HG03139 (cell line): ENCODE measurements at regions not wholly inside any gene's neighbourhood (a gene's known extent, or its start where the extent isn't known, plus 50 kb on each side); places are given as distances from the start of the nearest gene placed in this dataset.
"Not testable (repeated sequence)": the region's sequence is repeated elsewhere in the genome, so short reads cannot be mapped to it uniquely, and the experiment has no call there.

Source experiments
- ATAC-seq: cut with Tn5 transposase; IDR thresholded peaks from one replicate; pipeline ENCODE4 v1.9.1; 2021; ENCODE audit not compliant: unreplicated experiment

DNA sequence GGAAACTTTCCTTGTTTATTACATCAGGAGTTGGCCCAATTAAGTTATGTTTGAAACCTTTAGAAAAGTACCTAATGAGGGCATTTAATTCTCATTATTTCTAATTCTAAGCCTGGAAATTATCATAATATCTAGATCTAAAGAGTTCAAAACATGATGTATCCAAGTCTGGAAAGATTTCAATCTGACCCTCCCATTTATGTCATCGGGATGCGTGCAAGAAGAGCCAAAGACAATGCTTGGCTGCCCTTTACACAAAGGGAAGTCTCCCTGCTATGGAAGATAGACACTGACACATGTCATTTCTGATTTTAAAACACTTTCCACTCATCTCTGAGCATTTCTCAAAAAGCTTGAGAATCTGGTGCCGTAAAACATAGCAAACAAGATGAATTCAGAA is 222.4 kb downstream of the ANTXR2 start:
- ATAC-seq = no peak

DNA sequence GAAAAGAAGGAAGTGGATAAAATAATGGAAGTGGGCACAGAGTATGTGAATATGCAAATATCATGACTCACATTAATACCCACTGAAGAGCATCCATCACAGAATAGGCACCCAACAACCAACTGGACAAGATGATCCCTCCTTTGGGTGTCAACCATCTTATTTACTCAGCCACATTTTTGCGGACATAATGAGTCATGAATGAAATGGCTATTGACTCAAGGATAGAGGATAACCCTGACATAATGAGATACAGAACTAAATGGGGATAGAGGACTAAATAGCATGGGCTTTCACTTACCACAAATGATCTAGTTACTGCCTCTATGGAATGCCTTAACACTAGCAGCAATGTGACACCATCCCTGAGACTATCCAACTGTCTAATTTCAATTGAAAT is 224.7 kb downstream of the ANTXR2 start:
- ATAC-seq = no peak

DNA sequence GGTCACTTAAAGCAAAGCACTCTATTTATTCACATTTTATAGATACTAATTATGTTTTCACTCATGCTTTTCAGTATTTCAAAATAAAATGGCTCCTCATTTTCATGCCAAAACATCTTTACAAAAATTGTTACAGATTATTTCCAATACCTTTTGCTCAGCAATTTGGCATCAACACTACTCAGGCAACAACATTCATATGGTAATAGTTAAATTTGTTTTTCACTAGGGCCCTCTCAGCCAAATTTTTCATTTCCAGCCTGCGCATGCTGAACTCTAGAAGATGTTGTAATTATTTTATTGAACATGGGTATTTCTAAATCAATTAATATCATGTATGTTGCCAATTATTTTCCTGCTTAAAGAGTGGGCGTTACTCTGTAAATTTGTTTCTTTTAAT is 225.6 kb downstream of the ANTXR2 start:
- ATAC-seq = no peak

DNA sequence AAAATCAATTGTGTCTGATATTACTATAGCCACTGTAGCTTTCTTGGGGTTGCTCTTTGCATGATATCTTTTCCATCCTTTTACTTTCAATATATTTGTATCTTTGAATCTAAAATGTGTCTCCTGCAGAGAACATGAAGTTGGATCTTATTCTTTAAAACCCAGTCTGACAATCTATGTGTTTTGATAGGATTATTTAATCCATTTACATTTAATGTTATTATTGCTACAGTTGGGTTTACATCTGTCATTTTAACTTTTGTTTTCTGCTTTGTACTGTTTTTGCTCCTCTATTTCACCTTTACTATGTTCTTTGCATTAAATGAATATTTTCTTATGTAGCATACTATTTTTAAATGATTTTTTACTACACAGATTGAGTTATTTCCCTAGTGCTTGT is 230.9 kb downstream of the ANTXR2 start:
- no peak for ATAC-seq

DNA sequence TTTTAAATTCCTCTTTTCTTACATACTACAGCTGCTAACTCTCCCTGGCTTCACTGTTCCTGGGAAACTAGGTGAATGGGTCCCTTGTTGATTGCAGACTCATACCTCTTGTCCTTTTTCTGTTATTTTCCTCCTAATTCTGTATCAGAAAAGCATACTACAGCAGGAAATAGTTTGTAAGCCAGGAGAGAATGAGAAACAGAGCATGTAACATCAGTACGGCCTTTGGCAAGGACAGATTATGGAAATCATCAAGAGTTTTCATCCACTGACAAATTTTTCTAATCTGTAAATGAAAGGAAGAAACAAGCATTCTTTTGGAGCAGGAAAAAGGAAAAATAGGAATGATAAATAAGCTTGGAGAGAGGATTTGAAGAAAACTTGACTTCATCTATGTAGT is 239.2 kb downstream of the ANTXR2 start:
- ATAC-seq = no peak

DNA sequence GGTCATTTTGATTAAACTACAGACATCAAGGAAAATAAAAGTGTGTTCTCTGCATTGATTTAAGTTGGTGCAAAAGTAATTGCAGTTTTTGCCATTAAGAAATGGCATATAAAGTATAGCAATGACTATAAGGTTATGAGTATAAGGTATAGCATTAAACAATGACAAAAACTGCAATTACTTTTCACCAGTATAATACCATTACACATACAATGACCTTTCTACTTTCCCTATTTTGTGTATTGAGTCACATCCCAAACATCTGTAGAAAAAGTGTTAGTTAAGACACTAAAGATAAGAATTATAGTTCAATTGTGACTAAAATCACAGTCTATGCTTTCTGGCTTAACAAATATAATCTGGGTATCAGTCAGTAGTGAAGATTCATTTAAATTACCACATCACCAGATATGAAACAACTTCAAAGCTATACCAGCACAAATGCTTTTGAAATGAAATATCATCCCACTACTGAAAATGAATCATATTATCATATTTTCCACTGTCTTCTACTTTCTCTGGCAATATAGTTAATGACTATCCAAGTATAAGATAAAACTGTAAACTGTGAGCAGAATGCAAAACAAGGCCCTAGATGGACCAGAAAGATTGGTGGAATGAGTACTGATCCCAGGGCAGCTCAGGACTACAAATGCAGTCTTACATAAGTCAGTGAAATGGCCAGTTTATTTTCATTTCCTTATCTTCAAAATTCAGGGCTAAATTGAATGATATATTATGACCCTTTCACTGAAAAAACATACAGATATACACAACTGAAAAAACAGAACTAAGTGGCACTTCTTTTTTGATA is 241.1 kb downstream of the ANTXR2 start:
- ATAC-seq = no peak

DNA sequence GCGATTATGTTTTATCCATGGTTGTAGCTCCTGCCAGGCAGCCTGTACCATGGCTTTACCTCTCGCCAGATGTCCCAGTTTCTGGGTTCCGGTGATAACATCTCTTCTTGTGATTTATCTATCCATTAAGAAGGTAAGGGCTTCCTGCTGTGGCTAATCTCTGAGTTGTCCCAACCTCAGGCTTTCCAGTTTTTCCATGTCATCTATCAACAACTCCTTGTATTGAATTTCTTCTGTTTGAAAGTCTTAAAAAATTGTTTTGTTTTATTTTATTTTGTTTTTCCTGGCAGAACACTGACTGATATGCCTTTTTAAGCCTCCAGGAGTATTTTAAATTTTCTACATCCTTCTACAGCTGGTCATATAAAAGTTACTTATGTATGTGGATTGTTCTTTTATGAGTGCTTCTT is 241.9 kb downstream of the ANTXR2 start:
- ATAC-seq = no peak

DNA sequence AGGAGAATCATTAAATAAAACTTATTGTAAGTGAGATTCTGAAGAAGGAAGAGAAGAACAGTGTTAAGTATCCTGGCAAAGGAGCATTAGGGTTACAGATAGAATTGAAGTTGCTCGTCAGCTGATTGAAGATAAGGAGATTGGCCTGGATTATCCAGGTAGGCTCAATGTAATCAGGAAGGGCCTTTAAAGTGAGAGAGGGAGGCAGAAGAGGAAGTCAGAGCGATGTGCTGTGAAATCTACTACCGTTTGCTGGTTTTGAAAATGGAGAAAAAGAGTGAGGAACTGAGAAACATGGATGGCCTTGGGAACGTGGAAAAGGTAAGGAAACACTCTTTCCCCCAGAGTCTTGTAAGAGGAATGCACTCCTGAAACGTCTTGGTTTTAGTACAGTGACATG is 245.7 kb downstream of the ANTXR2 start:
- ATAC-seq = no peak

DNA sequence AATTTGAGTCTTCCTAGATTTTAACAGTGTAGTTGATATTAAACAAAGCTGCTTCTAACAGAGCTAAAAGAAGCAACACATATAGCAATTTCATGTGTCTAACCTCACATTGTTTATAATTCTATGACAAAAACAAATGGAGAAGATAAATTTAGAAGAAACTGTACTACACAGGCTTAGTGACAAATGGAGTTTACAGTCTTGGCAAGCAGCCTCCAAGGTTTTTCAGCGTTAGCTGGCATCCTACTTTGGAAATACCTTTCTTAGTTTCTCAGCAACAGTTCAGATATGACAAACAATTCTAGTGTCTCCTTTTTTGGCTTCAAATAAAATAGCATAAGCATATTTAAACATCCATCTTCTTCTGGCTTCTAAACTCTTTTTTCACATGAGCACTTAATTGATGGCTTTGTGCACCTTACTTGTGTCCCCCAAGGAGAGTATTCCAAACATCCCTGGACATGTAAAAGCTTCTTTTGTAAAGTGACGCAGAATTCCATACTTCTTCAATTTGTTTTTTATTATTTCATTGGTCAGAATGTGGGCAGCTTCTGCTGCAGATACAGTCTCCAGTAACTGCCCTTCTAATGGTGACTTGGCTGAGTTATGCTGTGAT is 249.8 kb downstream of the ANTXR2 start:
- ATAC-seq = no peak

DNA sequence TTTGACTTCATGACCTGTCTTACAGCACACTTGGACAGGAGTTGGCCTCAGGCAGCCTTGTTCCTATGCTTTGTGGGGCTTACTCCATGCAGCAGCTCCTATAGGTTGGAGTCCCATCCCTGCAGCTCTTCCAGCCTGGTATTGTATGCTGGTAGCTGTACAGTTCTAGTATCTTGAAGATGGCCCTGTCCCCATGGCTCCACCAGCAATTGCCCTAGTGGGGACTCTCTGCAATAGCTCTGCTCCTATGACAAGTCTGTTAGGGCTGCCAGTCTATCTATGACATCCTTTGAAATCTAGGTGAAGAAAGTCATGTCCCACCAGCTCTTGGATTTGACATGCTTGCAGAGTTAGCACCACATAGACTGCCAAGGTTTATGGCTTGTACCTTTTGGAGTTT is 252.6 kb downstream of the ANTXR2 start:
- ATAC-seq = no peak

DNA sequence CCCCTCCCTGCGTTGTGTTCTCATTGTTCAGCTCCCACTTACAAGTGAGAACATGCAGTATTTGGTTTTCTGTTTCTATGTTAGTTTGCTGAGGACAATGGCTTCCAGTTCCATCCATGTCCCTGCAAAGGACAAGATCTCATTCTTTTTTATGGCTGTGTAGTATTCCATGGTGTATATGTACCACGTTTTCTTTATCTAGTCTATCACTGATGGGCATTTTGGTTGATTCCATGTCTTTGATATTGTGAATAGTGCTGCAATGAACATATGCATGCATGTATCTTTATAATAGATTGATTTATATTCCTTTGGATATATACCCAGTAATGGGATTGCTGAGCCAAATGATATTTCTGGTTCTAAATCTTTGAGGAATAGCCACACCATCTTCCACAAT is 265.1 kb downstream of the ANTXR2 start:
- ATAC-seq = not testable (repeated sequence)

DNA sequence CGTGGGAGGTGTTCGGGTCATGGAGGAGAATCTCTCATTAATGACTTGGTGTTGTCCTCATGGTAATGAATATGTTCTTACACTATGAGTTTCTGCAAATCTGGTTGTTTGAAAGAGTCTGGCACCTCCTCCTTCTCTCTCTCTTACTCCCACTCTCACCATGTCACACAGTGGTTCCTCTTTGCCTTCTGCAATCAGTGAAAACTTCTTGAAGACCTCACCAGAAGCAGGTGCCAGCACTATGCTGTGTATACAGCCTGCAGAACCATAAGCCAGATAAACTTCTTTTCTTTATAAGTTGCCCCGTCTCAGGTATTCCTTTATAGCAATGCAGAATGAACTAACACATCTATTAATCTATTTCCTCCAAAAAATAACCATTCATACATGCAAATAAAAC is 275.0 kb downstream of the ANTXR2 start:
- no peak for ATAC-seq

DNA sequence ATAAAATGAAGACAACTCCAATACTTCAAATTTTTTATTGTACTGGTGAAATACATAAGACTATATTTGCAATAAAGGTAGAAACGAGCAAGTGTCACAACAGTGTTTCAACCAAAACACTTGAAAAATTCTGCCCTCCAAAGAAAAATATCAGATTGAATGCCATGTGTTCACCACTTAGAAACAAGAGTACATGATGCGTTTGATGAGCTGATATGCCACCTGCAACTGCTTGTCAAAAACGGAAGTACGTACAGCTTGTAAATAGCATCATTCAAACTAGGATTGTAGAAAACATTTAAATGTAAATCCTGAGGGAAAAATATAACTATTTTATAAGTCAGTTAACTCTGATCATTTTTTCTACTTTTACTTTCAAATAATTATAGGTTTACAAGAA is 276.1 kb downstream of the ANTXR2 start:
- no peak for ATAC-seq

DNA sequence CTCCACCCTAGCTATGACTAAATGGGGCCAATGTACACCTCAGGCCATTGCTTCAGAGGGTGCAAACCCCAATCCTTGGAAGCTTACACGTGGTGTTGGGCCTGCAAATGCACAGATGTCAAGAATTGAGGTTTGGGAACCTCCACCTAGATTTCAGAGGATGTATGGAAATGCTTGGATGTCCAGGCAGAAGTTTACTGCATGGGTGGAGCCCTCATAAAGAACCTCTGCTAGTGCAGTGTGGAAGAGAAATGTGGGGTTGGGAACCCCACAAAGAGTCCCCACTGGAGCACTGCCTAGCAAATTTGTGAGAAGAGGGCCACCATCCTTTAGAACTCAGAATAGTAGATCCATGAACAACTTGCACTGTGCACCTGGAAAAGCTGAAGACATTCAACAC is 284.1 kb downstream of the ANTXR2 start:
- no peak for ATAC-seq

DNA sequence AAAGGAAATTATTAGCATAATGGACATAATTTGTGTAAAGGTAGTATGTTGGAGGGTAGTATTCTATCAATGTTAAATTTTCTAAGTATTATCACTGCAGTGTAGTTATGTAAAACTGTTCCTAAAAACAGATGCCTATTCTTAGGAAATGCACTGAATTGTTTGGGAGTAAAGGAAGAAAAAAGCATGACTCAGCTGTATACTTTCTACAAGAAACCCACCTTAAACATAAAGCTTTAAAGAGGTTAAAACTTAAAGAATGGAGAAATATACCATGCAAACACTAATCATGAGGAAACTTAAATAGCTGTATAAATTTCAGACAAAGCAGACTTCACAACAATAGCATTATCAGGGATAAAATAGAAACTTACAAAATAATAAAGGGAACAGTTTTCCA is 292.9 kb downstream of the ANTXR2 start:
- ATAC-seq = no peak

DNA sequence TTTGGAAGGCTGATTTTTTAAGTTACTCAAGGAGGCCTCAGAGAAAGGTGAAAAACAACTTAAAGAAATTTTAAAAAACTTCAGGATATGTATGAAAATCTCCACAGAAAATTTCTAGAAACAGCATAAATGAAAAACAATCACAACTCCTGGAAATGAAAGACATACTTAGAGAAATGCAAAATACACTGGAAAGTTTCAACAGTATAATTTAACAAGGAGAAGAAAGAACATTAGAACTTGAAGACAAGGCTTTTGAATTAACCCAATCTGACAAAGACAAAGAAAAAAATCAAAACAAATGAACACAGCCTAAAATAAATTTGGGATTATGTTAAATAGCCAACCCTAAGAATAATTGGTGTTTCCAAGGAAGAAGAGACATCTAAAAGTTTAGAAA is 300.5 kb downstream of the ANTXR2 start:
- ATAC-seq = no peak

DNA sequence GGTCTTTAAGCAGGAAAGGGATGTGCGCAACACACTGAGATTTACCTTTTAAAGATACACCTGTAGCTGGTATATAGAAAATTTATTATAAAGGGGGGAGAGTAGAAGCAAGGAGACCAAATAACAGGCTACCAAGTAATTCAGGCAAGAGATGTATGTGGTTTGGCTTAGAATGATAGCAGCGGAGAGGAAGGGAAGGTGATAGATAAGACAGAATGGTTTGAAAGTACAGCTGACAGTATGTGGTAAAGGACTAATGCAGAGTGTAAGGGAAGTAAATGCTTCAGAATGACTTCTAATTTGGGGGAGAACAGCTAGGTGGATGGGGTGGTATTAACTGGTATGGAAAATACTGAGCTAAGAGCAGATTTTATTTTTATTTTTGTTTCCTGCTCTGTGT is 308.9 kb downstream of the ANTXR2 start:
- ATAC-seq = no peak

DNA sequence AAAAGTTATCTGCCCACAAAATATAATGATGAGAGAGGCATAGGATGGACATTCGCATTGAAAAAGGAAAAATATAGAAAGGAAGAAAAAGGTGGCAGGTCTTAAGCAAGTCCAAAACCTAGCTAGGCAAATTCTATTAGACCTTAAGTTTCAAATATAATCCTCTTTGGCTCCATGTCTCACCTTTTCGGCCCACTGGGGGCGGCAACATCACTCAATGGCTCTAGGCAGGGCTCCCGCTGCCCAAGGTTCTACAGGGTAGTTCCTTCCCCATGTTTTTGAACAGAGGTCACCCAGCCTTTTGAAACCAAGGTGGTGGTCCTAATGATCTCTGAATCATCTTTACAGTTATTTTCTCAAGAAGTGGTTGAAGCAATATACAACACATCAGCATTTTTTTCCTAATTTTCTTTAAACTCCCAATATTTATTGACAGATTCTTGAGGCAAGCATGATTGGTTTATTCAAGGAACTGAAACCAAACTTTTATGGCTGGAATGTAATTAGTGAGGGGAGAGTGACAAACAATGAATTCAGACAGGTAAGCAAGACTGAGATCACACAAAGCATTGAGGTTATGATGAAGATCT is 309.4 kb downstream of the ANTXR2 start:
- no peak for ATAC-seq

DNA sequence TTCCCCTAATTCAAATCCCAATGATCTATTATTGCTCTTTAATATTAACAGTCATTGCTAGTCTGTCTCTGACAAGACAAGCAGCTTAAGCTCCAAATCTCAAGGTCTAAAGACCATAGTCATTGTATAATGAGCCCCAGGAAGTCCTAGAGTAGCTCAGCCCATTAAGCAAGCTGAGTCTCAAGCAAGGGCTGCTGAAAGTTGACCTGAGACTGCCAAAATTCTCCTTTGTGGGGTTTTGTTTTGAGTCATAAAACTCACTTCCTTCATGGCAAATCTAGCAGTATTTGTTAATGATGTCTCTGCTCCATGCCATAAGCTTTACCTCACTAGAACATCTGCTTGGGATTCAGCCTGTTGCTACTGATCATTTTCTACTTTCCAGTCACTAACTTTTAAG is 313.2 kb downstream of the ANTXR2 start:
- ATAC-seq = no peak

DNA sequence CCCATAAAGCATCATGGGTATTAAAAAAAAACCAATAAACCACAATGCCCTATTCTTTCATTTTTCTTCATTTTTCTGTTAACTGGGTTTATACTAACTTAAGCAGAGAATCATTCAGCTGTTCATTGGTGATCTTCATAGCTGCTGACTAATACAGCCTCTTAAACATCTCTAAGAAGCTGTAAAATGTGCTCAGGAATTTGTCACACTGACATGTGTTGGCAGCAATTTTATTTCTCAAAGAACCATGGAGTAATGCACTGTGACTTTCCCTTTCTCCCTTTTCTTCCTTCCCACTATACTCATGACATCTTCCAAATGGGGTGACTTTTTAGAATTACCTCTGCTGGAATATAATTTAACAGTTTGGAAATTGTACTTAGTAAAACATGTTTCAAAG is 315.4 kb downstream of the ANTXR2 start:
- ATAC-seq = no peak

DNA sequence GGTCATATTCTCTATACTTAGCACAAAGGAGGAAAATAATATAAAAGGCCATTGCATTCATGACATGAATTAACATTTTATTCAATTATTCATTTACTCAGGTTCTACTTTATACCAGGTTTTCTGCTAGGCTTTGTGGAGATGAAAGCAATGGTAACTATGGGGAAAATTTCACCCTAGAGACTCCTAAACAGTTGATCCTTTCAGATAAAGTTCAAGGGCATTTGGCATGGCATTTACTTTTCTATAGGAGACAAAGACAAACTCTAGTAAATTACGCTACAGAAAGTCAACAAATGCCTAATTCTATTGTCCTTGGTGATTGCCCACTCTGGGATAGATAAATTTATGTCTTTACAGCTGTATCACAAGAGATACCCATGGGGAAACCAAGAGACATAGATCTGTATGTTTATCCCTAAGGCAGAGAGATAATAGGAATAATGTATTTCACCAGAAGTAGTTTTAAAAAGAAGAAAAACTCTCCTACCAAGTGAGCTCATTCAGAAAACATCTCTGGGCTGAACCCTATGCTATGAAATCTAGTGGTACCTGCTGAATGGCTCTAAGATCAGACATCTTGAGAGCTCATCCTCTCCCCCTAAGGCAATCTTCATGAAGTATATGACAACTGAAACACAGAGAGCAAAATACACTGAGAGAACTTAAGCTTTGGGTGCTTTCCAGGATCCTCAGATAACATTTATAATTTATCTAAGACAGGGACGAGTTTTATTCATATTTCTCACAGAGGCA is 316.7 kb downstream of the ANTXR2 start:
- ATAC-seq = no peak

DNA sequence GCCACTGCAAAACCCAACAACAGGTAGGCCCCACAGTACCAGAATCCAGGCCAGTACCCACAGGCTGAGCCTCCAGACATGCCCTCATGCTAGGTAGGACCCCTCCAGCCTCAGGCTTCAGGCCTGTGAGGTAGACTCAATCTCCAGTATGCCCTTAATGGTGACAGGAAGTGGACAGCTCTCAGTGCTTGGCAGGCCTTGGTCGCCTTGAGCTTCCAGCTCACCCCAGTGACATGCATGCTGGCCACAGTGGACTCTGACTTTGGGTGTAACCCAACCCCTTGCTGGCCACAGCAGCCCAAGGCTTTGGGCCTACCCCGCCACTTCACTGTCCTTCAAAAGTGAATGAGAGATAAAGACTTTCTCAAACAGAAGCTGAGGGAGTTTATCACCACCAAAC is 324.2 kb downstream of the ANTXR2 start:
- ATAC-seq = no peak
